ENCODE measurements at regions not wholly inside any gene's neighbourhood (a gene's known extent, or its start where the extent isn't known, plus 50 kb on each side); places are given as distances from the start of the nearest gene placed in this dataset.
A peak's percentile ranks its signal among the peaks of the same experiment; 100 is the strongest.

DNA sequence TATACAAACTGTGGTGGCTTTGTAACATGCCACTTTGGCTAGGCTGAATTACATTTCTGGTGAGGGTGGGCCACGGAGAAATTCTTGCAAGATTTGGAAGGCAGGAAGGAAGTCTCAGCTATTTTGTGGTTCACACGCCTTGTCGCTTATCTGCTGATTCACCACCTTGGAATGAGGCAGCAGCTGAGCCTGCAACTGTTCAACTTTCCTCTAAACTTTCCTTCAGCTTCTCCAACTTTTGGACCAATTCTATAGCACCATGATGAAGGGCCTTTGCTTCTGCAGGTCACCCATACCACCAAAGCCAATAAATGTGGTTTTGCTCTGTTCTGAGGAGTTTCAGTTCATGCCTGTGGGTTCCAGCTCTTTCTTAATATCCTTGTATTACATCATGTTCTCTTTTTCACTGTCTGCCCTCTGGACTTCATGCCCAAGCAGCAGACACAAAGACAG is 337.6 kb upstream of the SNX7 start:
- H3K4me3 ChIP-seq (ENCODE audit: low read depth, low read length, poor library complexity, severe bottlenecking) = no peak overlapping the region
- ChIA-PET CTCF (interaction anchor here (0.6 kb wide), 1 partner anchor 128 kb away, joined by 3 read pairs; no protein-coding TSS in a partner anchor), POLR2A (ENCODE audit: low non-redundant PET) (no interaction called here)
- H3K36me3 ChIP-seq (ENCODE audit: insufficient read depth, low read length, poor library complexity, severe bottlenecking) = no peaks in the 10 kb centered on the region
- H3K9me3 ChIP-seq (ENCODE audit: low read depth, low read length, poor library complexity, severe bottlenecking) = peaks cover 4% of the 10 kb centered on the region
- H3K27me3 ChIP-seq (replicated peaks; ENCODE audit: insufficient read depth, low read depth, low read length, poor library complexity) = no peaks in the 10 kb centered on the region
- H3K27ac ChIP-seq (ENCODE audit: low read depth, low read length, poor library complexity, severe bottlenecking) = peak overlapping the region; percentile 94
- DNase-seq (ENCODE audit: low spot score) = peak; percentile 97
- H3K4me1 ChIP-seq (ENCODE audit: insufficient read depth, low read length, poor library complexity, severe bottlenecking) = peaks cover 55% of the 10 kb centered on the region
- TF ChIP-seq EZH2 (IDR thresholded peaks at IDR 0.05; ENCODE audit: borderline replicate concordance, low read depth, low read length, poor library complexity, severe bottlenecking) = no peak
- no peak for TF ChIP-seq CTCF (conservative IDR thresholded peaks at IDR 0.05; ENCODE audit: low read depth, low read length)
- intact Hi-C loops (cut with micrococcal nuclease; ENCODE audit: unreplicated experiment) = loop anchor here (5.0 kb wide), 3 partner anchors 83 to 128 kb away; no protein-coding TSS in a partner anchor
- no TSS peak for BruUV-seq (replicated peaks)

DNA sequence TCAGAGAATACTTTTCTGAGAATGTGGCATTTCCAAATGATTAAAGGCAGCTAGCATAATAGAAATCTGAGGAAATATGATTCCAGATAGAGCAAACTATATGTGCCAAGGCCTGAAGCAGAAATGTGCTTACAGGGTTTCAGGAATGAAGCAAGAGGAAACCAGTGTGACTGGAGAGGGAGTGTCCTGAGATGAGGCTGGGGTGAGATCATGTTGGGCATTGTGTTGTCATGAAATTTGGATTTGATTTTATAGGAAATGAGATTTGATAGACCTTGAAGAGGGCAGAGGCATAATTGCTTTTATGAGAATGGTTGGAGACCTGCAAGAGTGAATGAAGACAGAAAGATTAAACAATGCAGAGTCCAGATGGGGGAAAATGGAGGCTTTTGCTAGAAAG is 338.1 kb upstream of the SNX7 start:
- POLR2A ChIA-PET (ENCODE audit: low non-redundant PET) = no interaction called here
- BruUV-seq (replicated peaks) = TSS peak; percentile 87
- H3K27me3 ChIP-seq (replicated peaks; ENCODE audit: insufficient read depth, low read depth, low read length, poor library complexity) = no peaks in the 10 kb centered on the region
- CTCF ChIA-PET = interaction anchor here (0.6 kb wide), 1 partner anchor 129 kb away, joined by 3 read pairs; no protein-coding TSS in a partner anchor
- no peak for TF ChIP-seq CTCF (conservative IDR thresholded peaks at IDR 0.05; ENCODE audit: low read depth, low read length)
- peak overlapping the region; percentile 94 for H3K27ac ChIP-seq (ENCODE audit: low read depth, low read length, poor library complexity, severe bottlenecking)
- DNase-seq (ENCODE audit: low spot score) = peak; percentile 90
- no peaks in the 10 kb centered on the region for H3K36me3 ChIP-seq (ENCODE audit: insufficient read depth, low read length, poor library complexity, severe bottlenecking)
- H3K4me3 ChIP-seq (ENCODE audit: low read depth, low read length, poor library complexity, severe bottlenecking) = no peak overlapping the region
- intact Hi-C loops (cut with micrococcal nuclease; ENCODE audit: unreplicated experiment) = loop anchor here (5.0 kb wide), 3 partner anchors 84 to 129 kb away; no protein-coding TSS in a partner anchor
- H3K4me1 ChIP-seq (ENCODE audit: insufficient read depth, low read length, poor library complexity, severe bottlenecking) = peaks cover 52% of the 10 kb centered on the region
- H3K9me3 ChIP-seq (ENCODE audit: low read depth, low read length, poor library complexity, severe bottlenecking) = peaks cover 4% of the 10 kb centered on the region

DNA sequence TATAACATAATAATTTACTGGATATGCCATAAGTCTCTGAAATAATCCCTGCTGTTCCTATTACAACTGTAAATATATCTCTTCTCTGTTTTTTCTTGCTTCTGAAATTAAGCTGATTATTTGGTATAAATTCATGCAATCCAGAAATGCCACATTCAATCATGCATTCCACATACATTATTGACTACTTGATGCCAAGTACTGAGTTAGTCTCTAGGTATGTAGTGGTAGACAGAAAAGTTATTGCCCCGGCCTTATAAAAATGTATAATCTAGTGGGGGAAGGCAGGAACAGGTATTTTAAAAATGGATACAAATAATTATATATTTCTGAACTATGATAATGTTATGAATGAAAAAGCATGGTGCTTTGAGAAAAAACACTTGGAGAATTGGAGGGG is 338.6 kb upstream of the SNX7 start:
- peak overlapping the region; percentile 94 for H3K27ac ChIP-seq (ENCODE audit: low read depth, low read length, poor library complexity, severe bottlenecking)
- no peak for TF ChIP-seq CTCF (conservative IDR thresholded peaks at IDR 0.05; ENCODE audit: low read depth, low read length)
- no peak for TF ChIP-seq EZH2 (IDR thresholded peaks at IDR 0.05; ENCODE audit: borderline replicate concordance, low read depth, low read length, poor library complexity, severe bottlenecking)
- H3K27me3 ChIP-seq (replicated peaks; ENCODE audit: insufficient read depth, low read depth, low read length, poor library complexity) = no peaks in the 10 kb centered on the region
- H3K36me3 ChIP-seq (ENCODE audit: insufficient read depth, low read length, poor library complexity, severe bottlenecking) = no peaks in the 10 kb centered on the region
- no peak for DNase-seq (ENCODE audit: low spot score)
- ChIA-PET CTCF (no interaction called here), POLR2A (ENCODE audit: low non-redundant PET) (no interaction called here)
- peaks cover 4% of the 10 kb centered on the region for H3K9me3 ChIP-seq (ENCODE audit: low read depth, low read length, poor library complexity, severe bottlenecking)
- intact Hi-C loops (cut with micrococcal nuclease; ENCODE audit: unreplicated experiment) = loop anchor here (5.0 kb wide), 3 partner anchors 84 to 129 kb away; no protein-coding TSS in a partner anchor
- peaks cover 48% of the 10 kb centered on the region for H3K4me1 ChIP-seq (ENCODE audit: insufficient read depth, low read length, poor library complexity, severe bottlenecking)
- no peak overlapping the region for H3K4me3 ChIP-seq (ENCODE audit: low read depth, low read length, poor library complexity, severe bottlenecking)
- BruUV-seq (replicated peaks) = no TSS peak

All from A673 (cell line).